ENCODE measurements at regions not wholly inside any gene's neighbourhood (a gene's known extent, or its start where the extent isn't known, plus 50 kb on each side); places are given as distances from the start of the nearest gene placed in this dataset.

DNA sequence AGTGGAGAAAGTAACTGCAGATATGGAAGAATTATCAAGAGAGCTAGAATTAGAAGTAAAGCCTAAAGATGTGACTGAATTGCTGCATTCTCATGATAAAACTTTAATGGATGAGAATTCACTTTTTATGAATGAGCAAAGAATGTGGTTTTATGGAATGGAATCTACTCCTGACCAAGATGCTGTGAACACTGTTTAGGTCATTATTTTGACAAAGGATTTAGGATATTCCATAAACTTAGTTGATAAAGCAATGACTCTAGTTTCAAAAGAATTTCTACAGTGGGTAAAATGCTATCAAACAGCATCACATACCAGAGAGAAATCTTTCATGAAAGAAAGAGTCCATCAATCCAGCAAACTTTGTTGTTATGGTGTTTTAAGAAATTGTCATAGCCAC, 1317.7 kb upstream of the ACVR2A start:
- no peak for DNase-seq (ENCODE audit: low read depth, low spot score)

DNA sequence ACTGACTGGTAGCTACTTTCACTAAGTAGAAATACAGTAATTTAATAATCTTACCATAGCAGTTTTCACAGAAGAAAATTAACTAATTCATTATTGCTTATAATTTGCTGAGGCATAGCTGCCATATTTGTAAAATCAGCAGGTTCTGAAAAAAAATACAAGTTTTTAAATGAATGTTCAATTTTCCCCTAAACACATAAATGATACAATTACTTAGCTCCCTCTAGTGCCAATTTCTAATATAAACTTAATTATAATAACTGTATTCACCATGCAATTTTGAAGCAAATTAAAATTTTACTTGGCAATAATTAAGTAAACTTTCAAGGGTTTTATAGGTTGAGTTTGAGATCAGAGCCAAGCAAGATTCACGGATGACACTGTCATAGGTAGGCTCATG, 1321.6 kb upstream of the ACVR2A start:
- DNase-seq (ENCODE audit: low read depth, low spot score), result no peak

GRCh38 chr2:146506851-146507250, 1338.0 kb upstream of the ACVR2A start:
- DNase-seq (ENCODE audit: low read depth, low spot score), result no peak

GRCh38 chr2:146503366-146503765, 1341.5 kb upstream of the ACVR2A start:
- DNase-seq (ENCODE audit: low read depth, low spot score), result no peak

DNA sequence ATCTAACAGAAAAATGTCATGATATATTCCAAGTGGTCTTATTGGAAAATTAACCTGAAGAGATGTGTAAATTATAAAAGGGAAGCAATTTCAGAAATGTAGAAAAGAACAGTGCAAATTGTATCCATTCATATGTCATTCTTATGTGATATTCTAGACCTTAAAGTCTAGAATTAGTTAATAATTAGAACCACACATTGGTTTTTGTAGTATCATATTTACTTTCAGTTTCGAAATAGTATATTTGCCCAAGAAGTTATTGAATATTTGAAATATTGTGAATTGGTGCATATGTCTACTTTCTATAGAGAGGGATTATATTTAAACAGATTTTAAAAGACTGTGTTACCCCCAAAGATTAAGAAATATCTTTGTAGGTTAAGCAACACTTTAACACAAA, 1348.6 kb upstream of the ACVR2A start:
- DNase-seq (ENCODE audit: low read depth, low spot score), result no peak

- DNase-seq (ENCODE audit: low read depth, low spot score), result no peak
Measured at GRCh38 chr2:146489386-146489785, 1355.4 kb upstream of the ACVR2A start.

- no peak for DNase-seq (ENCODE audit: low read depth, low spot score)
Measured at GRCh38 chr2:146481629-146482028, 1363.2 kb upstream of the ACVR2A start.

DNA sequence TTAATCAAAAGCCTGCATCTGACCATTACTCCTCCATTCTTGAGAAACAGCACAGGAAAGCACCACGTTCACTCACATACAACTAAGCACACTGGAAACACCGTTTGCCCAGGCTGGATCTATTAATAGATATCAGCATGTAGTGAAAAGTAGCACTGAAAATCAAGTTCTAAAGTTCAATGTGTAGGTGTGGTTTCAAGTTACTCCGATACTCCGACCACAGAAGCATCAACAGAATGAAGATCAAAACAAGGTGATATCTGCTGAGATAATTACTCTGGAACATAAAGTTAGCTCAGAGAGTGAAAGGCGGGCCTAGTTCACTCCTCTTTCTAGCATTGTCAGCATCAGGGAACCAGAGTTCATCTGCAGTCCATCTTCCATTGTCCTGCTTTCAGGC, 1367.4 kb upstream of the ACVR2A start:
- DNase-seq (ENCODE audit: low read depth, low spot score), result no peak

DNA sequence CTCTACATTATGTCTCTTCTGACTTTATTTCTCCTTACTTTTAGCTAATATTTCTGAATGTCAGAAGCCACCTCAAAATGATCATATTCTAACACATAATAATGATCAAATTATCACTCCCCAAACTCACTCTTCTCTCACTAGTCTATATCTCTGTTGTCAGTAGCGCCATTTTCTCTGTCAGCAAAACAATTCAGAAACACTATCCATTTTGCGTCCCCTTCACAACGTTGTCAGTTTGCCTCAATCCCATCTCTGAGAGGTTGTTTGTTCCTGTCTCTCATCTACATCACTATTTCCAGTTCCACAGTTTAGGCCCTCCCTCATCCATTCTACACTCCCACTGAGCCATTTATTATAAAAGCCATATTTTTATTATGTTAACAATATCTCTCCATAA, 1376.3 kb upstream of the ACVR2A start:
- DNase-seq (ENCODE audit: low read depth, low spot score), result no peak

- no peak for DNase-seq (ENCODE audit: low read depth, low spot score)
Measured at GRCh38 chr2:146467425-146467824, 1377.4 kb upstream of the ACVR2A start.

GRCh38 chr2:146465460-146465859, 1379.4 kb upstream of the ACVR2A start:
- no peak for DNase-seq (ENCODE audit: low read depth, low spot score)

DNA sequence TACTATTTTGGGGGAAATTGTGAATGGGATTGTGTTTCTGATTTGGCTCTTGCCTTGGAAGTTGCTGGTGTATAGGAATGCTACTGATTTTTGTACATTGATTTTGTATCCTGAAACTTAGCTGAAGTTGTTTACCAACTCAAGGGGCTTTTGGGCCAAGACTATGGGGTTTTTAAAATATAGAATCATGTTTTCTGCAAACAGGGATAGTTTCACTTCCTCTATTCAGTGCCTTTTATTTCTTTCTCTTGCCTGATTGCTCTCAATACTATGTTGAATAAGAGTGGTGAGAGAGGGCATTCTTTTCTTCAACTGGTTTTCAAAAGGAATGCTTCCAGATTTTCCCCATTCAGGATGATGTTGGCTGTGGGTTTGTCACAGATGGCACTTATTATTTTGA, 1383.8 kb upstream of the ACVR2A start:
- DNase-seq (ENCODE audit: low read depth, low spot score), result no peak

DNA sequence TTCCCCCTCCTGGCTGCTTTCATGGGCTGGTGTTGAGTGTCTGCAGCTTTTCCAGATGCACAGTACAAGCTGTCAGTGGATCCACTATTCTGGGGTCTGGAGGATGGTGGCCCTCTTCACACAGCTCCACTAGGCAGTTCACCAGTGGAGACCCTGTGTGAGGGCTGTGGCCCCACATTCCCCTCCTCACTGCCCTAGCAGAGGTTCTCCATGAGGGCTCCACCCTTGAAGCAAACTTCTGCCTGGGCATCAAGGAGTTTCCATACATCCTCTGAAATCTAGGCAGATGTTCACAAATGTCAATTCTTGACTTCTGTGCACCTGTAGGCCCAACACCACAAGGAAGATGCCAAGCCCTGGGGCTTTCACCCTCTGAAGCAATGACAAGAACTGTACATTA, 1386.2 kb upstream of the ACVR2A start:
- no peak for DNase-seq (ENCODE audit: low read depth, low spot score)

GRCh38 chr2:146457221-146457620, 1387.6 kb upstream of the ACVR2A start:
- DNase-seq (ENCODE audit: low read depth, low spot score), result no peak

DNA sequence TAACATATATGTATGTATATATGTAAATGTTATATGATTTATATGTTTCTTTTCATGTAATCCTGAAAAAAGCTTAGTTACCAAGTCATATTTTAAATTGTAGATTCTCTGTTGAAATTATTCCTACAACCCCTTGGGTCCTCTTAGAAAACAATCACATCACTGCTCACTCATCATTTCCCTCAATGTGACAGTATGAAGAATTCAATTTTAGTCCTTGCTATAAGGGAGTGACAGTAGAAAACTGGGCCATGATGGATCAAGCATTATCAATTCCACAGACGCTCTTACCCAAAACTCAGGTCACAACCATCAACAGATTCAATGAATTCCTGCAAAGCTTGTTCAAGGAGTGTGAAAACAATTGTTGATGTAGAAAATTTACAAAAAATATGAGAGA, 1389.5 kb upstream of the ACVR2A start:
- no peak for DNase-seq (ENCODE audit: low read depth, low spot score)

- no peak for DNase-seq (ENCODE audit: low read depth, low spot score)
Measured at GRCh38 chr2:146451972-146452371, 1392.9 kb upstream of the ACVR2A start.

DNA sequence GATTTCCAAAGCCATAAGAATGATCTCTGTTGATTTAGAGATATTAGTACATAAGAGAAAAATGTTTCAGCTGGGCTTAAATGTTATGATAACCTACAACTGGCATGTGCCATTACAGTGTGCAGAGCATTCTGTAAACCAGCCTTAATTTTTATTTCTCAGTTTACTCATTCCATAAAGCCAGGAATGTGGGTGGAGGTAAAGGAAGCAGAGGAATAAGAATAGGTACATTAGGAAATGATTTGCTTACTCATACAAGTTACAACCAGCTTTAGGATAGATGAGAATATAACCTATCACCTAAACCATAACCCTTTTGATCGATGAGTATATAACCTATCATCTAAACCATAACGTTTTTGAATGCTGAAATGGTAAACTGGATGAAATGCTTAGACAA, 1394.7 kb upstream of the ACVR2A start:
- no peak for DNase-seq (ENCODE audit: low read depth, low spot score)

GRCh38 chr2:146444987-146445386, 1399.8 kb upstream of the ACVR2A start:
- no peak for DNase-seq (ENCODE audit: low read depth, low spot score)

- no peak for DNase-seq (ENCODE audit: low read depth, low spot score)
Measured at GRCh38 chr2:146444085-146444484, 1400.7 kb upstream of the ACVR2A start.

DNA sequence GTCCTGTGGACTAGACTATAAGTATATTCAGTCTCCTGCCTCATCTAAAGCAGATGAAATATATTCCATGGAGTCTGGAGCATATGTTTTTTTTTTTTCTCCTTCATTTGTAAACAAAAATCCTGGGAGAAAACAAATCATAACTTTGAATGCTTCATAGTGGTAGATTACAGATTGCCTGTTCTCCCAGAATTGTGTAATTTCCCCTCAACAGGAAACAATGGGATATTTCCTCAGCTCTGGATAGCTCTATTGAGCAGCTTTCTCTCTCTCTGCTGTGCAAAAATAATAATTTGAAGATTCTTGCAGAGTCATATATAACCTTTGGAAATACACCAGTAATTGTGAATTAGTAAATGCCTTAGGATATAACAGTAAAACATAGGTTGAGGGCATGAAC, 1406.6 kb upstream of the ACVR2A start:
- DNase-seq (ENCODE audit: low read depth, low spot score), result no peak

GRCh38 chr2:146437712-146438111, 1407.1 kb upstream of the ACVR2A start:
- no peak for DNase-seq (ENCODE audit: low read depth, low spot score)

DNA sequence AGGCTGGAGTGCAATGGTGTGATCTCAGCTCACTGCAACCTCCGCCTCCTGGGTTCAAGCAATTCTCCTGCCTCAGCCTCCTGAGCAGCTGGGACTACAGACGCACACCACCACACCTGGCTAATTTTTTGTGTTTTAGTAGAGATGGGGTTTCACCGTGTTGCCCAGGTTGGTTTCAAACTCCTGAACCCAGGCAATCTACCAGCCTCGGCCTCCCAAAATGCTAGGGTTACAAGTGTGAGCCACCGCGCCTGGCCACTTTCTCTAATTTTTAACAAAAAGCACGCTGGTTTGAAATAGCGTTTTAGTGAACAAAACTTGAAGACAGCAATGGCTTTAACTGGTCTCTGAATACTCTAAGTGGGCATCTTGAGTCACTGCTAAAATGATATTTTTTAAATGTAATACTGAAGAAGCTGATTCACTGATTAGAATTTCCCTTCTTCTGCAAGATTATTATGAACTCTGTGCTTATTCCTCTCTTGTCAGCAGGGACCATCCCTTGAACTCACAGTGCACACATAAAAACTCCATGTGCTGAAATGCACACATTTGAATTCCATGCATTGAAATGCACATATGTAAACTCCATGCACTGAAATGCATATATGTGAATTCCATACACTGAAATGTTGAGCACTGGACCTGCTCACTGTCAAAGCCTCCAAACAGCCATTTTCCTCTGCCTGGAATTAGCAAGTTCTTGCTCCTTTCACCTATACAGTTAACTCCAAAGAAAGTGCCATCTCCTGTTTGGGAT, 1411.5 kb upstream of the ACVR2A start:
- DNase-seq (ENCODE audit: low read depth, low spot score), result no peak

DNA sequence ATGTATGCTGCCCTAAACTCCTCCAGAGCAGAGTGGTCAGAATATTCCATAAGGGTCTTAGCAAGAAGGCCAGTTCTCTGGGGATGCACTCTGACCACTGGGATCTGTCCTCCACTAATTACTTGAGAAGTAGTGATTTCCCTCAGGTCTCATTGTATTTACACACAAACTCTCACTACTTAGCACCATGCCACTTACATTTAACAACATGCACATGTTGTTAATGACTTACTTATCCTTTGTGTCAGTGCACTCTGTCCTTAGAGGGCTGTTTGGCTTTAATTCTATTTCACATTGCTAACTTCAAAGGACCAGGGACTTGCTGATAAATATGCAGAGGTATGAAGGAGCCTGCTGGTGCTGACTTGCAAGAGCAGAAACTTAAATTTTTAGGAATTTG, 1415.5 kb upstream of the ACVR2A start:
- no peak for DNase-seq (ENCODE audit: low read depth, low spot score)

DNA sequence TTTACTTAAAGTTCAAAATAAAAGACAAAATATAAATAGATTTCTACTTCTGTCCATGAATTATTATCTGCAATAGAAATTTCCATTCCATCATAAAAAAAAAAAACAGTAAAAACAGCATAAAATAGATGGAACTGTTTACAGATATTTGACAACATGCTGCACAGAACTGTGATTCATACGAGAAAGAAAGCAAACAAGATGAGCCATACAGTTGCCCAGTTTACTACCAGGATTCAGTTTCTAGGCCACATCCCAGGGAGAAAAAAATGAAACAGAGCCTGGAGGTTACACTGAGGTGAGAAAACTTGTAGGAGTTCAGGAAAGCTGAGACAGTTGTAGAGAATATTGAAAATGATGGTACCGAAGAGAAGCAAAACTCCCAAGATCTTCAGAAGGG, 1426.9 kb upstream of the ACVR2A start:
- no peak for DNase-seq (ENCODE audit: low read depth, low spot score)

Data from activated CD4-positive, CD25-positive, alpha-beta regulatory T cell treated with anti-CD3 and anti-CD28 coated beads, Interleukin-2, amount 50 U/mL, for 16 hours (primary cell).